K562 (cell line): ENCODE measurements at regions not wholly inside any gene's neighbourhood (a gene's known extent, or its start where the extent isn't known, plus 50 kb on each side); places are given as distances from the start of the nearest gene placed in this dataset.

ENCODE experiments used
- CREBBP ChIP-seq: IDR thresholded peaks from one replicate; pipeline ENCODE4 v1.6.1; 2012; ENCODE audit warnings: low read depth, mild to moderate bottlenecking, control low read depth, inconsistent platforms, low read length
- EZH2 ChIP-seq: IDR thresholded peaks from 2 replicates; pipeline ENCODE4 v1.6.1; 2012; ENCODE audit warnings: low read depth, mild to moderate bottlenecking, inconsistent platforms, low read length, borderline replicate concordance
- FOXO4 ChIP-seq: fragments of 450-650 bp; formaldehyde crosslinking; IDR thresholded peaks from 2 replicates; pipeline ENCODE4 v1.4.0; 2020; ENCODE audit warnings: mild to moderate bottlenecking, moderate library complexity
- FOXP4 ChIP-seq: sonication (generic); formaldehyde crosslinking; IDR thresholded peaks from 2 replicates; pipeline ENCODE4 v1.8.0; 2022; ENCODE audit warnings: mild to moderate bottlenecking, missing genetic modification reagents, borderline replicate concordance
- HMBOX1 ChIP-seq: sonication (generic); IDR thresholded peaks from 2 replicates; pipeline ENCODE4 v1.6.1; 2016
- ILK ChIP-seq: fragments of 450-650 bp; IDR thresholded peaks from 2 replicates; pipeline ENCODE4 v1.6.1; 2016; ENCODE audit warnings: missing genetic modification characterization, low read depth, mild to moderate bottlenecking, missing compliant biosample characterization, moderate library complexity, borderline replicate concordance
- KAT2B ChIP-seq: IDR thresholded peaks from one replicate; pipeline ENCODE4 v1.6.1; 2012; ENCODE audit warnings: low read depth, mild to moderate bottlenecking, control low read depth, inconsistent platforms, low read length, moderate library complexity
- KHSRP ChIP-seq: fragments of 450-650 bp; IDR thresholded peaks from 2 replicates; pipeline ENCODE4 v1.6.1; 2017
- MXI1 ChIP-seq: IDR thresholded peaks from 2 replicates; pipeline ENCODE4 v1.6.1; 2011; ENCODE audit warnings: low read depth, mild to moderate bottlenecking, improper control_type of control experiment, low read length
- NFYB ChIP-seq: IDR thresholded peaks from 2 replicates; pipeline ENCODE4 v1.6.1; 2011; ENCODE audit warnings: mild to moderate bottlenecking, moderate library complexity; ENCODE audit not compliant: insufficient read length; ENCODE audit errors: extremely low read depth
- SRSF3 ChIP-seq: fragments of 200-400 bp; formaldehyde crosslinking; IDR thresholded peaks from 2 replicates; pipeline ENCODE4 v1.6.1; 2016; ENCODE audit warnings: mild to moderate bottlenecking, low read length, moderate library complexity; ENCODE audit not compliant: insufficient read depth
- TAF1 ChIP-seq: IDR thresholded peaks from 2 replicates; pipeline ENCODE4 v1.6.1; 2011; ENCODE audit warnings: mild to moderate bottlenecking, low read length, moderate library complexity; ENCODE audit not compliant: insufficient read depth, control insufficient read depth, severe bottlenecking; ENCODE audit errors: extremely low read depth
- TCF3 ChIP-seq: sonication (generic); formaldehyde crosslinking; IDR thresholded peaks from 2 replicates; pipeline ENCODE4 v1.4.0; 2020; ENCODE audit warnings: mild to moderate bottlenecking, missing genetic modification reagents
- TRIM28 ChIP-seq: fragments of 450-650 bp; IDR thresholded peaks from 2 replicates; pipeline ENCODE4 v1.6.1; 2017
- ZNF41 ChIP-seq: fragments of 250-450 bp; sonication (Bioruptor Pico); conservative IDR thresholded peaks from 2 replicates; pipeline ENCODE4 v1.4.0; 2020; ENCODE audit warnings: mild to moderate bottlenecking
- TF ChIP-seq, protein P1 (sequence below): fragments of 250-450 bp; sonication (Bioruptor Pico); IDR thresholded peaks from 2 replicates; pipeline ENCODE4 v1.4.0; 2020; ENCODE audit warnings: mild to moderate bottlenecking, moderate library complexity, borderline replicate concordance

DNA sequence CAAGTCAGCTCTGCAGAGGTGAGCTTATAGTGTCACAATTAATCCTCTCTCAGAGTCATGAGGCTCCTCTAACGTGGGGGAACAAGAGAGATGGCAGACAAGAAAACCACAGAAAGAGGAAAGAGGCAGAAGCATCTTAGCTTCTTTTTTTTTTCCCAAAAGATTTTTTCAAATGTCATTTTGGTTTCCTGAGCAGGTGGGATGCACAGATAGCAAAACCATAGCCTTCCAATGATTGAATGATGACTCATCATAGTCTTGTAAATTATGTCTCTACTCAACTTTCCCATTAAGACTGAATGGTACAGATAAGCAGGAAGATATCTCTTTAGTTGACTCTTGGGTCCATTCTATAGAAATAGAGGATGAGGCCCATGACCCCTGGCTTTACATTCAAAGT, 162.8 kb upstream of the ZFHX3 start (continued):
- TF ChIP-seq TCF3 (CRISPR knock-in tag) (peak; percentile 48), ZNF41 (CRISPR knock-in tag) (no peak), SRSF3 (no peak), ILK (tag) (no peak), HMBOX1 (no peak), KAT2B (no peak), TRIM28 (no peak), KHSRP (no peak), CREBBP (no peak), FOXO4 (no peak), EZH2 (no peak), NFYB (no peak), FOXP4 (CRISPR knock-in tag) (no peak), MXI1 (no peak), TAF1 (no peak)
- TF ChIP-seq, protein P1, sequence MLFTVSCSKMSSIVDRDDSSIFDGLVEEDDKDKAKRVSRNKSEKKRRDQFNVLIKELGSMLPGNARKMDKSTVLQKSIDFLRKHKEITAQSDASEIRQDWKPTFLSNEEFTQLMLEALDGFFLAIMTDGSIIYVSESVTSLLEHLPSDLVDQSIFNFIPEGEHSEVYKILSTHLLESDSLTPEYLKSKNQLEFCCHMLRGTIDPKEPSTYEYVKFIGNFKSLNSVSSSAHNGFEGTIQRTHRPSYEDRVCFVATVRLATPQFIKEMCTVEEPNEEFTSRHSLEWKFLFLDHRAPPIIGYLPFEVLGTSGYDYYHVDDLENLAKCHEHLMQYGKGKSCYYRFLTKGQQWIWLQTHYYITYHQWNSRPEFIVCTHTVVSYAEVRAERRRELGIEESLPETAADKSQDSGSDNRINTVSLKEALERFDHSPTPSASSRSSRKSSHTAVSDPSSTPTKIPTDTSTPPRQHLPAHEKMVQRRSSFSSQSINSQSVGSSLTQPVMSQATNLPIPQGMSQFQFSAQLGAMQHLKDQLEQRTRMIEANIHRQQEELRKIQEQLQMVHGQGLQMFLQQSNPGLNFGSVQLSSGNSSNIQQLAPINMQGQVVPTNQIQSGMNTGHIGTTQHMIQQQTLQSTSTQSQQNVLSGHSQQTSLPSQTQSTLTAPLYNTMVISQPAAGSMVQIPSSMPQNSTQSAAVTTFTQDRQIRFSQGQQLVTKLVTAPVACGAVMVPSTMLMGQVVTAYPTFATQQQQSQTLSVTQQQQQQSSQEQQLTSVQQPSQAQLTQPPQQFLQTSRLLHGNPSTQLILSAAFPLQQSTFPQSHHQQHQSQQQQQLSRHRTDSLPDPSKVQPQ (CRISPR knock-in tag): no peak
